Stimulated activated CD4-positive, alpha-beta T cell treated with anti-CD3 and anti-CD28 coated beads, Interleukin-12 subunit alpha, Interleukin-12 subunit beta, amount 100 ng/mL, for 24 hours (primary cell): ENCODE measurements at regions not wholly inside any gene's neighbourhood (a gene's known extent, or its start where the extent isn't known, plus 50 kb on each side); places are given as distances from the start of the nearest gene placed in this dataset.
"Not testable (repeated sequence)": the region's sequence is repeated elsewhere in the genome, so short reads cannot be mapped to it uniquely, and the experiment has no call there.

Experiments
- DNase-seq, 2 experiments: peaks; one replicate each; pipeline ENCODE4 v3.0.0-alpha.2; 2020; ENCODE audit warnings: low read depth in 2 of 2

DNA sequence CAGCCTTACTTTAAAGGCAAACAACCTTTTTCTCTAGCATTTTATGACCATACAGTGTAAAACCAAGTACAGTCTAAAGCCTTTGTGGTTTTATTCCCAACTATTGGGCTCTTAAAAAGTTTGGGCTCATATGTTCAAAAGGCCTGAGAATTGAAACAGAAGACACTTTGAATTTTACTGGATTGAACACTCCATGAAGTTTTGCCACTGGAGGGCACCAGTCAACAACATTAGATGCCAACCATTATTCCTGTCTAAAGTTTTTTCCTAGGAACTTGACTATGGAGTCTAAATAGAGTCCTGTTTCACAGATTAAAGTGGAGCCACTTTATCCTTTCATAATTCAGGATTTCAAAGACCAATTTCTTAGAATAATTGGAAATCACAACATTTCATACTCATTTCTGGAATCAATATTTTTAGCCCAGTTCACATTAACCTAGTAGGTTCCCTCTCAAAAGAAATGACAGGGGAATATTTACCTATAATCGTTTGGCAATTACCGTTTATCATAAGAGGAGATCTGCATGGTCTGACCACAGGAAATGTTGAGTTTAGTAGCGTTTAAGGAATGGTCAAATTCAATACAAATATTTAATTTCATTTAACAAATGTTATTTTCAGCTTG, 244.1 kb upstream of the PDZRN3 start:
- no peak for DNase-seq

DNA sequence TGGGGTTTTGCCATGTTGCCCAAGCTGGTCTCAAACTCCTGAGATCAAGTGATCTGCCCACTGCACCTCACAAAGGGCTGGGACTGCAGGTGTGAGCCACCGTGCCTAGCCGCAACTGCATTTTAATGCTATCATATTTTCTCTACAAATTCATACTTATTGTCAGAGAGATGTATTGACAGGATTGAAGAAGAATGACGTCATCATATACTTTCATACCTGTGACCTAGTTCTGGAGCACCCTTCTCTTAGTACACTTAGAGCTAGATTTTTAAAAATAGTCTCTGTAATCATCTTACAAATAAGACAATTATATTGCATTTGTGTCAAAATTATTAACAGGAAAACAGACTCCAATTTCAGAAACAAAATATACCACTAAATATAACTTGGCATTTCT, 242.8 kb upstream of the PDZRN3 start:
- DNase-seq: no peak

DNA sequence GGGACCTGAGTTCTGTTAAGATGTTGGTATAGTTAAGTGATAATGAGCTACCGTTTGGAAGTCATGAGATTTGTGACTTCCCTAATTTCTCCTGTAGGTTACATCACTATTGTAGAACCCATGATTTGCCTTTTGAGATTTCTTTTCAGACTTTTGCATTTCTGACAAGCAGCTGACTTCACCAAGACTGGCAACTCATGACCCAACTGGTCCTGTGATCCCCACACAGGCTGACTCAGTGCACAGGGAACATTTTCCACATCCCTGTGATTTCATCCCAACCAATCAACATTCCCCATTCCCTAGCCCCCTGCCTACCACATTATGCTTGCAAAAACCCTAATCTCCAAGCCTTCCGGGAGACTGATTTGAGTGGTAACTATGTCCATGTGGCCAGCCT, 242.1 kb upstream of the PDZRN3 start:
- no peak for DNase-seq

- DNase-seq: no peak
Observed at GRCh38 chr3:73863546-73864079, 238.9 kb upstream of the PDZRN3 start.

- no peak for DNase-seq
Observed at GRCh38 chr3:73855813-73856212, 231.1 kb upstream of the PDZRN3 start.

GRCh38 chr3:73848173-73848906, 223.6 kb upstream of the PDZRN3 start:
- no peak for DNase-seq

GRCh38 chr3:73846951-73847350, 222.2 kb upstream of the PDZRN3 start:
- DNase-seq: no peak

DNA sequence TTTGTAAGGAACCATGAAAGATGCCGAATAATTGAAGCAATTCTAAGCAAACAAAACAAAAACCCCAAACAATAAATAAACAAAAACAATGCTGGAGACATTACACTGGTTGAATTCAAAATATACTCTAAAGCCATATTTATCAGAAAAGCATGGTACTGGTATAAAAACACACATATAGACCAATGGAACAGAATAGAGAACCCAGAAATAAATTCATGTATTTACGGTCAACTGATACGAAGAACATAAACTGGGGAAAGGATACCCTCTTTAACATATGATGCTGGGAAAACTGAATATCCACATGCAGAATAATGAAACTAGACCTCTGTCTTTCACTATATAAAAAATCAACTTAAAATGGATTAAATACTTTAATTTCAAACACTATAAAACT, 214.3 kb upstream of the PDZRN3 start:
- no peak for DNase-seq

GRCh38 chr3:73835945-73836344, 211.2 kb upstream of the PDZRN3 start:
- no peak for DNase-seq

DNA sequence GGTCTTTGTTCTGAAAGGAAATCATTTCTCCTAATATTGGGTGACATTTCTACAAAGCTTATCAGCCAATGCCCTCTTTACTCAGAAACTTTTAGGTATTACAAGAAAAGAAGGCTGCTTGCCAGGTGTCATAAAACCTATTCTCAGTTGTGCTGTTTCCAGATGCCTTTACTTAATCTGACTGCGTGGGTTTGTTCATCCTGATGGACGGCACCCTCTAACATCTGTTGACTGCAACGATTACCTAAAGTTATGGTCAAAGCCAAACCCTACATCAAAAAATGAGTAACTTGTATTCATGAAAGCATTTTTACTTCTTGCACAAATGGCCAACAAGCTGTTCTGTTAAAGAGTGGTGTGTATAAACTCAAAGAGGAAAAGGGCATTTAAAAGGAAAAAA, 207.7 kb upstream of the PDZRN3 start:
- DNase-seq: no peak

DNA sequence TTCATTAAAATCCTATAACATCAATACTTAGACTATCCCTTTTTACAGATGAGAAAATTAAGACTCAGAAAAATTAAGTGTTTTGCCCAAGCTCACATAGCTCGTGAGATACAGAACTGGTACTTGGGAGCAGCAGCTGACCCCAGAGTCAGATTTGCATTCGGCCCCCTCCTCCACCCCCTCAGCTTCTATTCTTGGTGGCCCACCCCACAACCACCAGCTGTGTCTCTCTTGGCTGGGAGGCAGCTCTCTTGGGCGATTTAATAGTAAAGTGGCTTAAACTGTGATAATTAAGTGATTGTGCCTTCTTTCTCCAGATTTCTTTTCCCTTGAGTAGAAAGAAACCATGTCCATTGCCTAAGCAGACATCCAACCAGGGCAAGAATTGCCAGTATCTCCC, 203.6 kb upstream of the PDZRN3 start:
- DNase-seq: no peak

DNA sequence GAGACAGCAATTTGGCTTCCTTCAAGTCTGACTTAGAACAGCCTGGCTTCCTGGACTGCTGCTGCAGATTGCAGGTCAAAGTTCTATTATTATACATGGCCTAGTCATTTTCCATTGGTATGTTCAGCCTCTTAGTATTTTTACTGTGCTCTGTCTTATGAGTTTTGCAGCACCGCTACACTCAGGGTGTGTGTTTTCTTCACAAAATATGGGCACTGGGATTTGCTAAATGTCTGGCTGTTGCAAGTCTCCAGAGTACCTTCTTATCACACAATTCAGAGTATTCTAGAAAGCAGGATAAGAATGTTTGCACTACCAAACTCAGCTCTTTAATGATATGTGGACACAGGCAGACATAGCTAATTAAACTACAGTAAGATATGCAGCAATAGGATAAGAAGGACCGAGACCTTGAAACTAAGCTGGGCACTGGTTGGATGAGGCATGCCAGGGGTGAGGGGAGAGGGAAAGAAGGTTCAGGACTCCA, 203.0 kb upstream of the PDZRN3 start:
- DNase-seq: no peak

DNA sequence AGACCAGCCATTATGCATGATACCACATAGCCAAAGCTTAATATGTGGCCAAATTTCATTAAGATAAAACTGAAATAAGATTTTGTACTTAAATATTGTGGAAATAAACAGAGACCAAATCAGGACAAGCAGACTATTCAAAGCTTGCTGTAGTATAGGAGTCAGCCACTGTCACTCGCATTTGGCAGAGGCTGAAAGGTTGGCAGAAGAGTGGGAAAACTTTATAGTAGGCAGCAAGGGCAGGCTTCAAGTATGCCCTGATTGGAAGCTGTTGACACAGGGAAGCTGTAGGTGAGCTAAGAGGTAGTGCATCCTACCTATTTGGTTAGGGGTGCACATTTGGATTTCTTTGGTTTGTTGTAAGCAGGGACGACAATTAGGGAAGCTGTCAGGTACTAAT, 202.5 kb upstream of the PDZRN3 start:
- no peak for DNase-seq

- DNase-seq: not testable (repeated sequence)
Observed at GRCh38 chr3:73820896-73821295, 196.2 kb upstream of the PDZRN3 start.

DNA sequence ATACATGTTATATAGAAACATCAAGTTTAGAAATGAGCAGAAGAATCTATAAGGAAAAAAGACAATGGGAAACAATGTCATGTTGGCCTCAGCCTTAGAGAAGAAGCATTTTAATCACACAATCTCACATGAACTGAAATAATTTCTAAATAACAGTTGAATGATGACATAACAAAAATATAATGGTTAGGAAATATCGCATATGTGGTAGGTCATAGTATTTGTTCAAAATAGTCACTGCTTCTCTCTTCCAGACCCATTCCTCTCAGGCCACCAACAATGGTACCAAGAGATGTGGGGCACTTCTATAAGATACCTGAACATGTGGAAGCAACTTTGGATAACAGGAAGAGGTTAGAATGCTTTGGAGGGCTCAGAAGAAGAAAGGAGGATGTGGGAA, 195.7 kb upstream of the PDZRN3 start:
- DNase-seq: no peak

DNA sequence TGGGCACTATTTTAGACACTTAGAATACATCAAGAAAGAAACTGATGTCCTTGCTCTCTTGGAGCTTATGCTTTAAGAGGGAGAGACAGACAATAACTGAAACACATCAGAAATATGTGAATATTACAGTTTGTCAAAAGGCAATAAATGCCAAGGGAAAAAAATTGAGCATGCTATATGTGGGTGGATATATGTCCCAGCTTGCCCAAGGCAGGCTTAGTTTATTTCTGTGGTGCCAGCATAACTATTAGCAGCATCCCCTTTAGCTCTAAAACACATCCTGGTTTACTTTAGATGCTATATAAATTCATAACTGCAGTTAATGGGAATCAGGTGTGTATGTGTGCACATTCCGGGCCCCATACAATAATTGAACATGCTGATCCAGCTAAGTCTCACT, 191.2 kb upstream of the PDZRN3 start:
- DNase-seq: no peak

- DNase-seq: no peak
Observed at GRCh38 chr3:73813692-73814292, 189.1 kb upstream of the PDZRN3 start.

GRCh38 chr3:73813291-73813690, 188.6 kb upstream of the PDZRN3 start:
- no peak for DNase-seq

DNA sequence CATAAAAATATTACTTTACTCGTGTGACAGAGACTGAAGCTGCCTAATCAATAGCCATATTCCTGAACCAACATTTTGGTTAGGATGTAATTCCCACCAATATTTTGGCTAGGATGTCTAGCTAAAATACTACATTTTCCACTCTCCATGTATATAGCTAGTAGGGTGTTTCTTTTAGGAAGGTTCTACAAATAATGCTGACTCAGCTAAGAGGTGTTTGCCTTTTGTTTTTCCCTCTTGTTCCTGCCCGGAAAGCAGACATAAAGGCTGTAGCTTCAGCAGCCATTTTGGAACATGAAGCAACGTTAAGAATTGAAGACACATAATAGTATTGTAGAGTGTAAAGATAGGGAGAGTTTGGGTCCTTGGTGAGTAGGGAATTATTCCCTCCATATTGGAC, 187.3 kb upstream of the PDZRN3 start:
- no peak for DNase-seq

DNA sequence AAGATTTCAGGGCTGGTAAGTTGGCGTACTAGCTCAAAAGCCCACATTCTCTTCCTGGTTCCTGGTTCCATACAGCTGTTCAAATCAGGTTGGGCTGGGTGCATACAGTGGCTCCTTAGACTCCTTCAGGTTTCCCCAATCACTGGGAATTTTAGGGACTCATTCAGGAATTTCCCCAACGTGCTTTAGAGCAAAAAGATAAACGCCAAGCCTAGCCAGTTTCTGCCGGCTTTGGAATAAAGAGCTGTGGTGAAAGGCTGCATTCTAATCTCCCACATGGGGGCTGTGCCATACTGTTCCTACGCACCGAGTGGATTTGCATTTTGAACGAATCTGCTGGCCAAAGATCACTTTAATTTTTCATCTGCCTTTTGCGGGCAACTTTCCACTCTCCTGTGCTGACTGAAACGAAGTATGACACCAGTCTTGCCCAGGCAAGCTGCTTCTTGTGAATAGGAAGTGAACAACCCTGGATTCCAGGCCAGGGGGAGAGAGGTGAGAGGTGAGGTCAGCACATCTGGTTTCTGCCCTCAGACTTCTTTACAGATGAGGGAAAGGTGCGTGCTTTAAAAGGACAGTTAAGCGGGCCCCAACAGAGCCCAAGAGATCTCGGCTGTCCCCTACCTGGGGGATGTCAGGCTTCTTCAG, 184.2 kb upstream of the PDZRN3 start:
- DNase-seq: no peak

- no peak for DNase-seq
Observed at GRCh38 chr3:73805435-73805834, 180.7 kb upstream of the PDZRN3 start.

DNA sequence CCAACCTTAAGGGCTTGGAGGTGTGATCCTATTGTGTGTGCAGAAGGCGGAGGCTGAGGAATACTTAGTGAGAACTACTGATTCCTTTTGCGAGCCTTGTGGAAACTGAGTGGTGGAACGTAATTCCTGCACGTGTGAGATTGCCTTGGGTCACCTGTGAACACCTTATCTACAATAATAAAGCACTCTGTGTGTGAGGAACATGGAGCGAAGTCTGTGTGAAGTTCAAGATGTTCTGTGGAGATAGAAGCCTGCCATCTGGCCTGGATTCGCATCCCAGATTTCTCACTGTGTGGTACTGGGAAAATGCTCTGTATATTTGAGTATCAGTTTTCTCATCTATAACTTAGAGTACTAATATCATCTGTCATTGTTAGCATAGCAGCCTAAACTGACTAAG, 179.5 kb upstream of the PDZRN3 start:
- DNase-seq: no peak
